ENCODE measurements at regions not wholly inside any gene's neighbourhood (a gene's known extent, or its start where the extent isn't known, plus 50 kb on each side); places are given as distances from the start of the nearest gene placed in this dataset.

GRCh38 chr2:2671826-2672225 is 340.8 kb upstream of the MYT1L start:
- H3K4me3 ChIP-seq, result no peak overlapping the region
- no peaks in the 10 kb centered on the region for H3K9me2 ChIP-seq (replicated peaks; ENCODE audit: insufficient read depth)
- no peaks in the 10 kb centered on the region for H3K27me3 ChIP-seq
- H3K36me3 ChIP-seq (replicated peaks; ENCODE audit: insufficient read depth, low read depth), result no peaks in the 10 kb centered on the region
- H2AFZ ChIP-seq, result no peak overlapping the region
- no peak overlapping the region for H3K4me2 ChIP-seq
- no peaks in the 10 kb centered on the region for H3K79me2 ChIP-seq
- no peaks in the 10 kb centered on the region for H3K4me1 ChIP-seq (ENCODE audit: insufficient read depth)
- H4K20me1 ChIP-seq (ENCODE audit: insufficient read depth, poor library complexity, severe bottlenecking), result no peaks in the 10 kb centered on the region
- H3K27ac ChIP-seq, result no peak overlapping the region
- no peaks in the 10 kb centered on the region for H3K9me3 ChIP-seq (ENCODE audit: low read depth)
- no peak for TF ChIP-seq EZH2phosphoT487 (IDR thresholded peaks at IDR 0.05; ENCODE audit: low read depth, severe bottlenecking, unreplicated experiment)
- TF ChIP-seq CTCF (IDR thresholded peaks at IDR 0.05; ENCODE audit: poor library complexity), result no peak
- TF ChIP-seq EZH2 (IDR thresholded peaks at IDR 0.05; ENCODE audit: borderline replicate concordance), result no peak
- 87% methylated on average over 6 of the region's 6 CpGs for WGBS (ENCODE audit: low lambda C conversion rate, missing lambda C conversion rate)
- DNase-seq (ENCODE audit: low spot score), result no peak

- Histone ChIP-seq H3K9me2 (replicated peaks; ENCODE audit: insufficient read depth) (no peaks in the 10 kb centered on the region), H3K4me2 (no peak overlapping the region), H3K4me3 (no peak overlapping the region), H3K27me3 (no peaks in the 10 kb centered on the region), H3K79me2 (no peaks in the 10 kb centered on the region), H3K27ac (no peak overlapping the region), H2AFZ (no peak overlapping the region), H4K20me1 (ENCODE audit: insufficient read depth, poor library complexity, severe bottlenecking) (no peaks in the 10 kb centered on the region), H3K36me3 (replicated peaks; ENCODE audit: insufficient read depth, low read depth) (no peaks in the 10 kb centered on the region), H3K4me1 (ENCODE audit: insufficient read depth) (no peaks in the 10 kb centered on the region), H3K9me3 (ENCODE audit: low read depth) (no peaks in the 10 kb centered on the region)
- TF ChIP-seq EZH2 (IDR thresholded peaks at IDR 0.05; ENCODE audit: borderline replicate concordance) (no peak), CTCF (IDR thresholded peaks at IDR 0.05; ENCODE audit: poor library complexity) (no peak), EZH2phosphoT487 (IDR thresholded peaks at IDR 0.05; ENCODE audit: low read depth, severe bottlenecking, unreplicated experiment) (no peak)
- WGBS (ENCODE audit: low lambda C conversion rate, missing lambda C conversion rate), result 92% methylated on average over 13 of the region's 16 CpGs
- DNase-seq (ENCODE audit: low spot score), result no peak
Observed at GRCh38 chr2:2669316-2669715, 338.2 kb upstream of the MYT1L start.

GRCh38 chr2:2668681-2669265 is 337.7 kb upstream of the MYT1L start:
- DNase-seq (ENCODE audit: low spot score), result no peak
- Histone ChIP-seq H3K9me2 (replicated peaks; ENCODE audit: insufficient read depth) (no peaks in the 10 kb centered on the region), H3K4me2 (no peak overlapping the region), H3K27ac (no peak overlapping the region), H3K4me1 (ENCODE audit: insufficient read depth) (no peaks in the 10 kb centered on the region), H4K20me1 (ENCODE audit: insufficient read depth, poor library complexity, severe bottlenecking) (no peaks in the 10 kb centered on the region), H2AFZ (no peak overlapping the region), H3K4me3 (no peak overlapping the region), H3K27me3 (no peaks in the 10 kb centered on the region), H3K9me3 (ENCODE audit: low read depth) (no peaks in the 10 kb centered on the region), H3K36me3 (replicated peaks; ENCODE audit: insufficient read depth, low read depth) (no peaks in the 10 kb centered on the region), H3K79me2 (no peaks in the 10 kb centered on the region)
- 89% methylated on average over 16 of the region's 21 CpGs for WGBS (ENCODE audit: low lambda C conversion rate, missing lambda C conversion rate)
- TF ChIP-seq EZH2 (IDR thresholded peaks at IDR 0.05; ENCODE audit: borderline replicate concordance) (no peak), EZH2phosphoT487 (IDR thresholded peaks at IDR 0.05; ENCODE audit: low read depth, severe bottlenecking, unreplicated experiment) (no peak), CTCF (IDR thresholded peaks at IDR 0.05; ENCODE audit: poor library complexity) (no peak)

- H3K27ac ChIP-seq, result no peak overlapping the region
- H3K4me2 ChIP-seq, result no peak overlapping the region
- no peaks in the 10 kb centered on the region for H3K4me1 ChIP-seq (ENCODE audit: insufficient read depth)
- TF ChIP-seq EZH2 (IDR thresholded peaks at IDR 0.05; ENCODE audit: borderline replicate concordance) (no peak), CTCF (IDR thresholded peaks at IDR 0.05; ENCODE audit: poor library complexity) (no peak), EZH2phosphoT487 (IDR thresholded peaks at IDR 0.05; ENCODE audit: low read depth, severe bottlenecking, unreplicated experiment) (no peak)
- H3K79me2 ChIP-seq, result no peaks in the 10 kb centered on the region
- H3K4me3 ChIP-seq, result no peak overlapping the region
- H4K20me1 ChIP-seq (ENCODE audit: insufficient read depth, poor library complexity, severe bottlenecking), result no peaks in the 10 kb centered on the region
- H3K36me3 ChIP-seq (replicated peaks; ENCODE audit: insufficient read depth, low read depth), result no peaks in the 10 kb centered on the region
- H3K27me3 ChIP-seq, result no peaks in the 10 kb centered on the region
- H2AFZ ChIP-seq, result no peak overlapping the region
- no peaks in the 10 kb centered on the region for H3K9me2 ChIP-seq (replicated peaks; ENCODE audit: insufficient read depth)
- no peaks in the 10 kb centered on the region for H3K9me3 ChIP-seq (ENCODE audit: low read depth)
- no peak for DNase-seq (ENCODE audit: low spot score)
- WGBS (ENCODE audit: low lambda C conversion rate, missing lambda C conversion rate), result 91% methylated on average over 4 of the region's 4 CpGs
Observed at GRCh38 chr2:2667690-2668089, 336.6 kb upstream of the MYT1L start.
